SK-N-SH treated with all-trans-retinoic acid at 6 μM for 48 hours (cell line): ENCODE measurements at regions not wholly inside any gene's neighbourhood (a gene's known extent, or its start where the extent isn't known, plus 50 kb on each side); places are given as distances from the start of the nearest gene placed in this dataset.

Experiments
- ATAC-seq: fragments of 200-7000 bp; cut with Tn5 transposase; 3 replicates; pipeline ENCODE4 v1.9.1; 2020; ENCODE audit warnings: mild to moderate bottlenecking, moderate library complexity
- ARNTL ChIP-seq: fragments of 450-650 bp; formaldehyde crosslinking; IDR thresholded peaks from 2 replicates; pipeline ENCODE4 v1.5.0; 2020; ENCODE audit warnings: low read depth, mild to moderate bottlenecking, moderate library complexity, borderline replicate concordance
- BACH2 ChIP-seq: fragments of 250-450 bp; sonication (Bioruptor Pico); IDR thresholded peaks from 2 replicates; pipeline ENCODE4 v1.9.0; 2021; ENCODE audit warnings: mild to moderate bottlenecking, borderline replicate concordance
- CSDC2 ChIP-seq: fragments of 250-450 bp; sonication (Bioruptor Pico); IDR thresholded peaks from 2 replicates; pipeline ENCODE4 v1.5.0; 2020; ENCODE audit warnings: mild to moderate bottlenecking, moderate library complexity
- ESRRG ChIP-seq: fragments of 250-450 bp; sonication (Bioruptor Pico); IDR thresholded peaks from 2 replicates; pipeline ENCODE4 v1.6.1; 2021; ENCODE audit warnings: mild to moderate bottlenecking
- GLIS3 ChIP-seq: fragments of 250-450 bp; sonication (Bioruptor Pico); IDR thresholded peaks from 2 replicates; pipeline ENCODE4 v1.5.0; 2020; ENCODE audit warnings: mild to moderate bottlenecking, moderate library complexity
- ISL1 ChIP-seq: fragments of 250-450 bp; sonication (Bioruptor Pico); IDR thresholded peaks from 2 replicates; pipeline ENCODE4 v2.1.2; 2022; ENCODE audit warnings: mild to moderate bottlenecking, moderate library complexity
- OSR1 ChIP-seq: fragments of 250-450 bp; sonication (Bioruptor Pico); IDR thresholded peaks from 2 replicates; pipeline ENCODE4 v1.8.0; 2022; ENCODE audit warnings: moderate library complexity, mild to moderate bottlenecking, inconsistent platforms
- RARB ChIP-seq: fragments of 250-450 bp; sonication (Bioruptor Pico); IDR thresholded peaks from 2 replicates; pipeline ENCODE4 v1.8.0; 2021; ENCODE audit warnings: mild to moderate bottlenecking, moderate library complexity
- SNAI2 ChIP-seq: fragments of 250-450 bp; sonication (Bioruptor Pico); IDR thresholded peaks from 2 replicates; pipeline ENCODE4 v1.5.0; 2020; ENCODE audit warnings: mild to moderate bottlenecking, moderate library complexity
- TCF4 ChIP-seq: fragments of 250-450 bp; sonication (Bioruptor Pico); IDR thresholded peaks from 2 replicates; pipeline ENCODE4 v1.8.0; 2021; ENCODE audit warnings: mild to moderate bottlenecking, moderate library complexity, borderline replicate concordance
- TOX ChIP-seq: fragments of 250-450 bp; sonication (Bioruptor Pico); IDR thresholded peaks from 2 replicates; pipeline ENCODE4 v1.8.0; 2021; ENCODE audit warnings: mild to moderate bottlenecking, moderate library complexity, borderline replicate concordance
- ZC3H10 ChIP-seq: fragments of 250-450 bp; sonication (Bioruptor Pico); IDR thresholded peaks from 2 replicates; pipeline ENCODE4 v1.5.1; 2021; ENCODE audit warnings: mild to moderate bottlenecking, moderate library complexity
- ZFP3 ChIP-seq: fragments of 250-450 bp; sonication (Bioruptor Pico); IDR thresholded peaks from 2 replicates; pipeline ENCODE4 v1.5.0; 2020; ENCODE audit warnings: mild to moderate bottlenecking, moderate library complexity
- ZFP30 ChIP-seq: fragments of 450-650 bp; formaldehyde crosslinking; IDR thresholded peaks from 2 replicates; pipeline ENCODE4 v1.5.0; 2022; ENCODE audit warnings: mild to moderate bottlenecking, moderate library complexity
- ZNF565 ChIP-seq: fragments of 450-650 bp; formaldehyde crosslinking; conservative IDR thresholded peaks from 2 replicates; pipeline ENCODE4 v1.5.0; 2020; ENCODE audit warnings: low read depth, mild to moderate bottlenecking, moderate library complexity
- ZNF70 ChIP-seq: fragments of 450-650 bp; formaldehyde crosslinking; IDR thresholded peaks from 2 replicates; pipeline ENCODE4 v1.5.0; 2020; ENCODE audit warnings: mild to moderate bottlenecking, moderate library complexity
- ZNF8 ChIP-seq: fragments of 450-650 bp; formaldehyde crosslinking; IDR thresholded peaks from 2 replicates; pipeline ENCODE4 v1.5.0; 2020; ENCODE audit warnings: mild to moderate bottlenecking, moderate library complexity
- TF ChIP-seq, protein P1 (sequence below): fragments of 250-450 bp; sonication (Bioruptor Pico); IDR thresholded peaks from 2 replicates; pipeline ENCODE4 v1.5.1; 2020; ENCODE audit warnings: low read depth, mild to moderate bottlenecking, moderate library complexity
- TF ChIP-seq, protein P2 (sequence below): fragments of 250-450 bp; sonication (Bioruptor Pico); IDR thresholded peaks from 2 replicates; pipeline ENCODE4 v1.5.1; 2021; ENCODE audit warnings: mild to moderate bottlenecking, moderate library complexity
- TF ChIP-seq, protein P3 (sequence below): fragments of 250-450 bp; sonication (Bioruptor Pico); IDR thresholded peaks from 2 replicates; pipeline ENCODE4 v1.5.0; 2020; ENCODE audit warnings: mild to moderate bottlenecking, moderate library complexity
- TF ChIP-seq, protein P4 (sequence below): fragments of 250-450 bp; sonication (Bioruptor Pico); IDR thresholded peaks from 2 replicates; pipeline ENCODE4 v1.8.0; 2021; ENCODE audit warnings: low read depth, mild to moderate bottlenecking, moderate library complexity, borderline replicate concordance

- no peak for ATAC-seq
- TF ChIP-seq RARB (no peak), OSR1 (no peak), GLIS3 (CRISPR knock-in tag) (no peak), ZFP30 (CRISPR knock-in tag) (no peak), TOX (no peak), ZNF8 (CRISPR knock-in tag) (no peak), SNAI2 (CRISPR knock-in tag) (no peak), ZC3H10 (no peak), TCF4 (CRISPR knock-in tag) (no peak), ZNF70 (CRISPR knock-in tag) (no peak), BACH2 (CRISPR knock-in tag) (no peak)
- TF ChIP-seq, protein P1, sequence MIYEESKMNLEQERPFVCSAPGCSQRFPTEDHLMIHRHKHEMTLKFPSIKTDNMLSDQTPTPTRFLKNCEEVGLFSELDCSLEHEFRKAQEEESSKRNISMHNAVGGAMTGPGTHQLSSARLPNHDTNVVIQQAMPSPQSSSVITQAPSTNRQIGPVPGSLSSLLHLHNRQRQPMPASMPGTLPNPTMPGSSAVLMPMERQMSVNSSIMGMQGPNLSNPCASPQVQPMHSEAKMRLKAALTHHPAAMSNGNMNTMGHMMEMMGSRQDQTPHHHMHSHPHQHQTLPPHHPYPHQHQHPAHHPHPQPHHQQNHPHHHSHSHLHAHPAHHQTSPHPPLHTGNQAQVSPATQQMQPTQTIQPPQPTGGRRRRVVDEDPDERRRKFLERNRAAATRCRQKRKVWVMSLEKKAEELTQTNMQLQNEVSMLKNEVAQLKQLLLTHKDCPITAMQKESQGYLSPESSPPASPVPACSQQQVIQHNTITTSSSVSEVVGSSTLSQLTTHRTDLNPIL, result no peak
- TF ChIP-seq, protein P2, sequence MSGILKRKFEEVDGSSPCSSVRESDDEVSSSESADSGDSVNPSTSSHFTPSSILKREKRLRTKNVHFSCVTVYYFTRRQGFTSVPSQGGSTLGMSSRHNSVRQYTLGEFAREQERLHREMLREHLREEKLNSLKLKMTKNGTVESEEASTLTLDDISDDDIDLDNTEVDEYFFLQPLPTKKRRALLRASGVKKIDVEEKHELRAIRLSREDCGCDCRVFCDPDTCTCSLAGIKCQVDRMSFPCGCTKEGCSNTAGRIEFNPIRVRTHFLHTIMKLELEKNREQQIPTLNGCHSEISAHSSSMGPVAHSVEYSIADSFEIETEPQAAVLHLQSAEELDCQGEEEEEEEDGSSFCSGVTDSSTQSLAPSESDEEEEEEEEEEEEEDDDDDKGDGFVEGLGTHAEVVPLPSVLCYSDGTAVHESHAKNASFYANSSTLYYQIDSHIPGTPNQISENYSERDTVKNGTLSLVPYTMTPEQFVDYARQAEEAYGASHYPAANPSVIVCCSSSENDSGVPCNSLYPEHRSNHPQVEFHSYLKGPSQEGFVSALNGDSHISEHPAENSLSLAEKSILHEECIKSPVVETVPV (CRISPR knock-in tag), result no peak
- TF ChIP-seq, protein P3, sequence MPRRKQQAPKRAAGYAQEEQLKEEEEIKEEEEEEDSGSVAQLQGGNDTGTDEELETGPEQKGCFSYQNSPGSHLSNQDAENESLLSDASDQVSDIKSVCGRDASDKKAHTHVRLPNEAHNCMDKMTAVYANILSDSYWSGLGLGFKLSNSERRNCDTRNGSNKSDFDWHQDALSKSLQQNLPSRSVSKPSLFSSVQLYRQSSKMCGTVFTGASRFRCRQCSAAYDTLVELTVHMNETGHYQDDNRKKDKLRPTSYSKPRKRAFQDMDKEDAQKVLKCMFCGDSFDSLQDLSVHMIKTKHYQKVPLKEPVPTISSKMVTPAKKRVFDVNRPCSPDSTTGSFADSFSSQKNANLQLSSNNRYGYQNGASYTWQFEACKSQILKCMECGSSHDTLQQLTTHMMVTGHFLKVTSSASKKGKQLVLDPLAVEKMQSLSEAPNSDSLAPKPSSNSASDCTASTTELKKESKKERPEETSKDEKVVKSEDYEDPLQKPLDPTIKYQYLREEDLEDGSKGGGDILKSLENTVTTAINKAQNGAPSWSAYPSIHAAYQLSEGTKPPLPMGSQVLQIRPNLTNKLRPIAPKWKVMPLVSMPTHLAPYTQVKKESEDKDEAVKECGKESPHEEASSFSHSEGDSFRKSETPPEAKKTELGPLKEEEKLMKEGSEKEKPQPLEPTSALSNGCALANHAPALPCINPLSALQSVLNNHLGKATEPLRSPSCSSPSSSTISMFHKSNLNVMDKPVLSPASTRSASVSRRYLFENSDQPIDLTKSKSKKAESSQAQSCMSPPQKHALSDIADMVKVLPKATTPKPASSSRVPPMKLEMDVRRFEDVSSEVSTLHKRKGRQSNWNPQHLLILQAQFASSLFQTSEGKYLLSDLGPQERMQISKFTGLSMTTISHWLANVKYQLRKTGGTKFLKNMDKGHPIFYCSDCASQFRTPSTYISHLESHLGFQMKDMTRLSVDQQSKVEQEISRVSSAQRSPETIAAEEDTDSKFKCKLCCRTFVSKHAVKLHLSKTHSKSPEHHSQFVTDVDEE (CRISPR knock-in tag), result no peak
- TF ChIP-seq, protein P4, sequence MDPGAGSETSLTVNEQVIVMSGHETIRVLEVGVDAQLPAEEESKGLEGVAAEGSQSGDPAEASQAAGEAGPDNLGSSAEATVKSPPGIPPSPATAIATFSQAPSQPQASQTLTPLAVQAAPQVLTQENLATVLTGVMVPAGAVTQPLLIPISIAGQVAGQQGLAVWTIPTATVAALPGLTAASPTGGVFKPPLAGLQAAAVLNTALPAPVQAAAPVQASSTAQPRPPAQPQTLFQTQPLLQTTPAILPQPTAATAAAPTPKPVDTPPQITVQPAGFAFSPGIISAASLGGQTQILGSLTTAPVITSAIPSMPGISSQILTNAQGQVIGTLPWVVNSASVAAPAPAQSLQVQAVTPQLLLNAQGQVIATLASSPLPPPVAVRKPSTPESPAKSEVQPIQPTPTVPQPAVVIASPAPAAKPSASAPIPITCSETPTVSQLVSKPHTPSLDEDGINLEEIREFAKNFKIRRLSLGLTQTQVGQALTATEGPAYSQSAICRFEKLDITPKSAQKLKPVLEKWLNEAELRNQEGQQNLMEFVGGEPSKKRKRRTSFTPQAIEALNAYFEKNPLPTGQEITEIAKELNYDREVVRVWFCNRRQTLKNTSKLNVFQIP (CRISPR knock-in tag), result no peak
Observed at GRCh38 chr7:52980129-52980528, 55.3 kb upstream of the POM121L12 start.

DNA sequence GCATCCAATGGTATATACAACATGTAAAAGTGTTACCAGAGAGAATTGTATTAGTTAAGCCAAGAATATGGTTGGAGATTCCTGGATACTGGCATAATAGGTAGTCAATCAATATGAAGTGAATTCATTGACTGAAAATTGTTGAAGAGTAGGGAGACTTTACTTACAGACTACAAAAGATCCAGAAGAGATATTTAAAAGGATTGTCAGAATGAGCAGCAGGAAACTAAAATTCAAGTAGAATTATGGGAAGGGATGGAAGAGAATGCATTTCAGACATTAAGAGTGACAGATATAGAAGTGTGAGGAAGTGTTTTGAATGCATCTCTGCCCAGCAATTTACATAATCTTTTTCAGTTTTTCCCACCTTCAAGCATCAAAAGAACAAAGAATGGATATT is 62.3 kb upstream of the POM121L12 start:
- no peak for ATAC-seq
- TF ChIP-seq BACH2 (CRISPR knock-in tag), result no peak
- no peak for TF ChIP-seq TOX
- TF ChIP-seq SNAI2 (CRISPR knock-in tag), result no peak
- no peak for TF ChIP-seq ISL1 (CRISPR knock-in tag)
- no peak for TF ChIP-seq ARNTL (CRISPR knock-in tag)
- no peak for TF ChIP-seq ZFP3 (CRISPR knock-in tag)
- no peak for TF ChIP-seq ESRRG (CRISPR knock-in tag)
- TF ChIP-seq ZFP30 (CRISPR knock-in tag), result no peak
- no peak for TF ChIP-seq TCF4 (CRISPR knock-in tag)
- TF ChIP-seq ZNF8 (CRISPR knock-in tag), result no peak
- TF ChIP-seq GLIS3 (CRISPR knock-in tag), result no peak
- no peak for TF ChIP-seq OSR1
- TF ChIP-seq CSDC2, result no peak
- TF ChIP-seq, protein P4 (CRISPR knock-in tag), result no peak
- TF ChIP-seq ZNF565, result no peak
- TF ChIP-seq, protein P1, result no peak
